ENCODE measurements at regions not wholly inside any gene's neighbourhood (a gene's known extent, or its start where the extent isn't known, plus 50 kb on each side); places are given as distances from the start of the nearest gene placed in this dataset.

- DNase-seq (ENCODE audit: low spot score) = no peak
- FAIRE-seq = no peak
- Histone ChIP-seq H3K79me2 (ENCODE audit: insufficient read depth, low read length) (no peaks in the 10 kb centered on the region), H3K27me3 (ENCODE audit: control insufficient read depth in 1 of 2, insufficient read depth in 2 of 2, low read length in 2 of 2) (no peaks in the 10 kb centered on the region), H3K4me3 (replicated peaks in 1 of 3; ENCODE audit: insufficient read depth in 1 of 3, low read depth in 2 of 3, low read length in 3 of 3) (no peak overlapping the region), H3K4me2 (ENCODE audit: low read depth, low read length) (no peak overlapping the region), H3K4me1 (ENCODE audit: insufficient read depth, low read length) (peaks cover 23% of the 10 kb centered on the region), H4K20me1 (ENCODE audit: insufficient read depth, low read length) (no peaks in the 10 kb centered on the region), H3K27ac (ENCODE audit: extremely low read length, insufficient read depth, low read length) (no peak overlapping the region), H3K9ac (ENCODE audit: insufficient read depth, low read depth, low read length) (no peak overlapping the region), H3K36me3 (replicated peaks in 1 of 2; ENCODE audit: control insufficient read depth in 1 of 2, insufficient read depth in 2 of 2, low read length in 2 of 2) (no peaks in the 10 kb centered on the region), H3K9me3 (ENCODE audit: low read length) (no peaks in the 10 kb centered on the region), H2AFZ (ENCODE audit: low read length) (no peak overlapping the region)
- ChIA-PET CTCF (ENCODE audit: low intra/inter-chr PET ratio, low total read pairs) (no interaction called here), POLR2A (no interaction called here)
- no peak for TF ChIP-seq TMF1 (CRISPR knock-in tag; IDR thresholded peaks at IDR 0.05; ENCODE audit: low read depth)
- TF ChIP-seq ZBED4 (CRISPR knock-in tag; IDR thresholded peaks at IDR 0.05; ENCODE audit: borderline replicate concordance) = no peak
- TF ChIP-seq IRX3 (CRISPR knock-in tag; IDR thresholded peaks at IDR 0.05; ENCODE audit: borderline replicate concordance, low read depth) = no peak
- no peak for TF ChIP-seq ZNF773 (CRISPR knock-in tag; IDR thresholded peaks at IDR 0.05; ENCODE audit: borderline replicate concordance)
- BruUV-seq (replicated peaks) = no TSS peak
- in situ Hi-C loops (cut with HindIII; ENCODE audit: extremely low pct_ligation_motif_present, low pct_unique_long_range_greater_than_20kb) = no loop called here
- ATAC-seq = no peak
- intact Hi-C loops (cut with micrococcal nuclease; ENCODE audit: unreplicated experiment) = no loop called here
Observed at GRCh38 chr11:92475316-92475715, 250.7 kb downstream of the FAT3 start.

- Histone ChIP-seq H4K20me1 (ENCODE audit: insufficient read depth, low read length) (no peaks in the 10 kb centered on the region), H3K27ac (ENCODE audit: extremely low read length, insufficient read depth, low read length) (no peak overlapping the region), H2AFZ (ENCODE audit: low read length) (no peak overlapping the region), H3K79me2 (ENCODE audit: insufficient read depth, low read length) (no peaks in the 10 kb centered on the region), H3K4me1 (ENCODE audit: insufficient read depth, low read length) (peaks cover 23% of the 10 kb centered on the region), H3K36me3 (replicated peaks in 1 of 2; ENCODE audit: control insufficient read depth in 1 of 2, insufficient read depth in 2 of 2, low read length in 2 of 2) (no peaks in the 10 kb centered on the region), H3K9me3 (ENCODE audit: low read length) (no peaks in the 10 kb centered on the region), H3K4me2 (ENCODE audit: low read depth, low read length) (no peak overlapping the region), H3K27me3 (ENCODE audit: control insufficient read depth in 1 of 2, insufficient read depth in 2 of 2, low read length in 2 of 2) (no peaks in the 10 kb centered on the region), H3K4me3 (replicated peaks in 1 of 3; ENCODE audit: insufficient read depth in 1 of 3, low read depth in 2 of 3, low read length in 3 of 3) (no peak overlapping the region), H3K9ac (ENCODE audit: insufficient read depth, low read depth, low read length) (no peak overlapping the region)
- CTCF ChIA-PET (ENCODE audit: low intra/inter-chr PET ratio, low total read pairs) = no interaction called here
- ATAC-seq (no peak), FAIRE-seq (no peak), DNase-seq (ENCODE audit: low spot score) (no peak)
- intact Hi-C loops (cut with micrococcal nuclease; ENCODE audit: unreplicated experiment) = no loop called here
- 33% methylated on average over 3 of the region's 3 CpGs for WGBS (ENCODE audit: low lambda C conversion rate)
- in situ Hi-C loops (cut with HindIII; ENCODE audit: extremely low pct_ligation_motif_present, low pct_unique_long_range_greater_than_20kb) = no loop called here
- BruUV-seq (replicated peaks) = no TSS peak
- POLR2A ChIA-PET = no interaction called here
- no peak for TF ChIP-seq CENPX (CRISPR knock-in tag; IDR thresholded peaks at IDR 0.05)
- TF ChIP-seq ELK4 (CRISPR knock-in tag; IDR thresholded peaks at IDR 0.05; ENCODE audit: borderline replicate concordance) = no peak
- TF ChIP-seq MXD3 (CRISPR knock-in tag; IDR thresholded peaks at IDR 0.05) = no peak
- no peak for TF ChIP-seq PAF1 (CRISPR knock-in tag; IDR thresholded peaks at IDR 0.05)
- TF ChIP-seq TBX3 (IDR thresholded peaks at IDR 0.05; ENCODE audit: borderline replicate concordance) = no peak
- TF ChIP-seq ZBTB7B (CRISPR knock-in tag; IDR thresholded peaks at IDR 0.05) = no peak
- no peak for TF ChIP-seq MTERF4 (CRISPR knock-in tag; IDR thresholded peaks at IDR 0.05)
- no peak for TF ChIP-seq ASH2L (IDR thresholded peaks at IDR 0.05; ENCODE audit: insufficient read length, low read depth, low read length)
- TF ChIP-seq FOXP1 (IDR thresholded peaks at IDR 0.05) = no peak
- no peak for TF ChIP-seq FOXP1 (CRISPR knock-in tag; IDR thresholded peaks at IDR 0.05)
- TF ChIP-seq RXRA (CRISPR knock-in tag; IDR thresholded peaks at IDR 0.05) = no peak
Observed at GRCh38 chr11:92475819-92476218, 251.2 kb downstream of the FAT3 start.
